ENCODE measurements at regions not wholly inside any gene's neighbourhood (a gene's known extent, or its start where the extent isn't known, plus 50 kb on each side); places are given as distances from the start of the nearest gene placed in this dataset.

- TF ChIP-seq CTCF (IDR thresholded peaks at IDR 0.05) = no peak
- H3K27me3 Mint-ChIP-seq = no peaks in the 10 kb centered on the region
- CTCF ChIA-PET = no interaction called here
- H3K4me1 Mint-ChIP-seq = peaks cover 3% of the 10 kb centered on the region
- no peak overlapping the region for H3K27ac Mint-ChIP-seq
- ATAC-seq (ENCODE audit: low read depth) (no peak), DNase-seq (no peak)
- H3K36me3 Mint-ChIP-seq (ENCODE audit: low read depth) = no peaks in the 10 kb centered on the region
- intact Hi-C loops (cut with micrococcal nuclease) = no loop called here
- no peaks in the 10 kb centered on the region for H3K9me3 Mint-ChIP-seq
- H3K4me3 Mint-ChIP-seq = no peak overlapping the region
- POLR2A ChIA-PET = no interaction called here
Observed at GRCh38 chr14:52155651-52156213, 86.9 kb upstream of the NID2 start.

DNA sequence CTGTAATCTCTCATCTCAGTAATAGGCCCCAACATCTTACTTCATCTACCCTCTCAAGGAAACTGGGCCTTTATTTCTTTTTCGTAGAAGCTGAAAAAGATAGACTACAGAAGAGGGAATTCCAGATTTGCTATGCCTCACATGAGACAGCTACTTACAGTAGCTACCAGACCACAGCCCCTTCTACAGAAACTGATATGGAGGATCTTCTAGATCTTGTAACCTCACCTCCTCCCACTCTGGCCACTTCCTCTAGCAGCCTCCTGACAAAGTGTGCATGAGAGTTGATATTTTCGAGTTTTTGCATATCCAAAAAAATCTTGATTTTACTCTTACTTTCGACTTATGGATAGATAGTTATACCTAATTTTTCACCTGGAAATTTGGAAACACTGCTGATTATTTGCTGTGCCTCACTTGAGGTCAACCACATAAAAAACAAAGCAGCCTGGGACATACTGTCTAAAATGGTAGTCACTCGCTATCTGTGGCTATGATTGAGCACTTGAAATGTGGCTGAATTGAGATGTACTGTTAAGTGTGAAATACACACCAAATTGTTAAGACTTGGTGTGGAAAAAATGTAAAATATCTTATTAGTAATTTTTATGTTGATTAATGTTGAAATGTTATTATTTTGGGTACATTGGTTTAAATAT, 86.3 kb upstream of the NID2 start:
- Mint-ChIP-seq H3K27me3 (no peaks in the 10 kb centered on the region), H3K36me3 (ENCODE audit: low read depth) (no peaks in the 10 kb centered on the region), H3K9me3 (no peaks in the 10 kb centered on the region), H3K4me1 (peaks cover 3% of the 10 kb centered on the region), H3K27ac (no peak overlapping the region), H3K4me3 (no peak overlapping the region)
- POLR2A ChIA-PET = no interaction called here
- CTCF ChIA-PET = no interaction called here
- intact Hi-C loops (cut with micrococcal nuclease) = no loop called here
- no peak for TF ChIP-seq CTCF (IDR thresholded peaks at IDR 0.05)
- ATAC-seq (ENCODE audit: low read depth) (no peak), DNase-seq (no peak)

- Mint-ChIP-seq H3K36me3 (ENCODE audit: low read depth) (no peaks in the 10 kb centered on the region), H3K4me3 (no peak overlapping the region), H3K4me1 (peaks cover 3% of the 10 kb centered on the region), H3K27me3 (peaks cover 5% of the 10 kb centered on the region), H3K9me3 (no peaks in the 10 kb centered on the region), H3K27ac (no peak overlapping the region)
- intact Hi-C loops (cut with micrococcal nuclease) = no loop called here
- DNase-seq = no peak
- POLR2A ChIA-PET = interaction anchor here (0.6 kb wide), 1 partner anchor 125 kb away, joined by 3 read pairs; no protein-coding TSS in a partner anchor
- no peak for TF ChIP-seq CTCF (IDR thresholded peaks at IDR 0.05)
- CTCF ChIA-PET = no interaction called here
- ATAC-seq (ENCODE audit: low read depth) = no peak
Observed at GRCh38 chr14:52153939-52154338, 85.1 kb upstream of the NID2 start.

GRCh38 chr14:52150162-52150561, 81.3 kb upstream of the NID2 start:
- no peaks in the 10 kb centered on the region for H3K9me3 Mint-ChIP-seq

DNA sequence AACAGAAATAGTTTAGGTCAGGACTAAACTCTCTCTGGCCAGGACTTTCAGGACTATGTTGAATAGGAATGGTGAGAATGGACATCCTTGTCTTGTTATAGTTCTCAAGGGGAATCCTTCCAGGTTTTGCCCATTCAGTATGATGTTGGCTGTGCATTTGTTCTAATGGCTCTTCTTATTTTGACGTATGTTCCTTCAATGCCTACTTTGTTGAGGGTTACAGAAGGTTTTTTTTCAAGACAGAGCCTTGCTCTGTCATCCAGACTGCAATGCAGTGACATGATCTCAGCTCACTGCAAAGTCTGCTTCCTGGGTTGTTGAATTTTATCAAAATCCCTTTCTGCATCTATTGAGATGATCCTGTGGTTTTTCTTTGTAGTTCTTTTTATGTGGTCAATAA, 79.5 kb upstream of the NID2 start:
- ChIA-PET POLR2A (no interaction called here), CTCF (no interaction called here)
- intact Hi-C loops (cut with micrococcal nuclease) = no loop called here
- Mint-ChIP-seq H3K9me3 (peaks cover 5% of the 10 kb centered on the region), H3K27ac (no peak overlapping the region), H3K36me3 (ENCODE audit: low read depth) (no peaks in the 10 kb centered on the region), H3K27me3 (peaks cover 21% of the 10 kb centered on the region), H3K4me3 (no peak overlapping the region), H3K4me1 (no peaks in the 10 kb centered on the region)
- no peak for DNase-seq
- TF ChIP-seq CTCF (IDR thresholded peaks at IDR 0.05) = no peak
- ATAC-seq (ENCODE audit: low read depth) = no peak

More at GRCh38 chr14:52150162-52150561, 81.3 kb upstream of the NID2 start:
- no peak for DNase-seq
- ChIA-PET CTCF (no interaction called here), POLR2A (no interaction called here)
- H3K4me3 Mint-ChIP-seq = no peak overlapping the region
- no peak overlapping the region for H3K27ac Mint-ChIP-seq
- no peak for TF ChIP-seq CTCF (IDR thresholded peaks at IDR 0.05)
- peaks cover 21% of the 10 kb centered on the region for H3K27me3 Mint-ChIP-seq
- intact Hi-C loops (cut with micrococcal nuclease) = no loop called here
- ATAC-seq (ENCODE audit: low read depth) = no peak
- no peaks in the 10 kb centered on the region for H3K36me3 Mint-ChIP-seq (ENCODE audit: low read depth)
- H3K4me1 Mint-ChIP-seq = peaks cover 3% of the 10 kb centered on the region
